Epithelial cell of esophagus (primary cell): ENCODE measurements at regions not wholly inside any gene's neighbourhood (a gene's known extent, or its start where the extent isn't known, plus 50 kb on each side); places are given as distances from the start of the nearest gene placed in this dataset.

Experiments used
- DNase-seq: peaks from one replicate; pipeline ENCODE4 v3.0.0; 2010; ENCODE audit warnings: low read depth
- H3K4me3 ChIP-seq: 2 replicates; pipeline ENCODE4 v1.5.1; 2011; ENCODE audit warnings: mild to moderate bottlenecking, low read length, control low read depth
- TF ChIP-seq, protein P1 (sequence below): IDR thresholded peaks from 2 replicates; pipeline ENCODE4 v1.5.1; 2011; ENCODE audit warnings: low read depth, mild to moderate bottlenecking, low read length, control low read depth, inconsistent platforms; ENCODE audit not compliant: insufficient read depth; ENCODE audit errors: missing control alignments

GRCh38 chr5:170444181-170444580 lies 55.0 kb upstream of the KCNMB1 start:
- DNase-seq, result no peak
- no peak overlapping the region for H3K4me3 ChIP-seq
- TF ChIP-seq, protein P1, sequence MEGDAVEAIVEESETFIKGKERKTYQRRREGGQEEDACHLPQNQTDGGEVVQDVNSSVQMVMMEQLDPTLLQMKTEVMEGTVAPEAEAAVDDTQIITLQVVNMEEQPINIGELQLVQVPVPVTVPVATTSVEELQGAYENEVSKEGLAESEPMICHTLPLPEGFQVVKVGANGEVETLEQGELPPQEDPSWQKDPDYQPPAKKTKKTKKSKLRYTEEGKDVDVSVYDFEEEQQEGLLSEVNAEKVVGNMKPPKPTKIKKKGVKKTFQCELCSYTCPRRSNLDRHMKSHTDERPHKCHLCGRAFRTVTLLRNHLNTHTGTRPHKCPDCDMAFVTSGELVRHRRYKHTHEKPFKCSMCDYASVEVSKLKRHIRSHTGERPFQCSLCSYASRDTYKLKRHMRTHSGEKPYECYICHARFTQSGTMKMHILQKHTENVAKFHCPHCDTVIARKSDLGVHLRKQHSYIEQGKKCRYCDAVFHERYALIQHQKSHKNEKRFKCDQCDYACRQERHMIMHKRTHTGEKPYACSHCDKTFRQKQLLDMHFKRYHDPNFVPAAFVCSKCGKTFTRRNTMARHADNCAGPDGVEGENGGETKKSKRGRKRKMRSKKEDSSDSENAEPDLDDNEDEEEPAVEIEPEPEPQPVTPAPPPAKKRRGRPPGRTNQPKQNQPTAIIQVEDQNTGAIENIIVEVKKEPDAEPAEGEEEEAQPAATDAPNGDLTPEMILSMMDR, result no peak

DNA sequence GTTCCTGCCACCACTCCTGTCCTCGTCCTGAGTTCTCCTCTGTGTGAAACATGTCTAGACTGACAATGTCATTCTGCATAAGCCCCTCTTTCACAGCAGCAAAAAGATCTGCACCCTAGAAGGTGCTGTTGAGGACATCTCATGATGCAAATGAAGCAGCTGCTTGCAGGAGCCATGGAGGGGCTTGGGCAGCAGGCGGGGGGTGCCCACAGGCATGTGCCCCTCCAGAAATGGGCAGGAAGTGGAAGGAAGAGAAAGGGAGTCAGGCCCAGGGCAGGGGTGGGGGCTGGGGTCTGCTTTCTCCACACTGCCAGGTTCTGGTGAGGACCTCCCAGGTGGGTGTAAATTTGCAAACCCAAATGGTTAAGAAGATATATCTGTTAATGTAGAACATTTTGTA lies 54.5 kb upstream of the KCNMB1 start:
- TF ChIP-seq, protein P1, result no peak
- no peak for DNase-seq

GRCh38 chr5:170442921-170443320 lies 53.8 kb upstream of the KCNMB1 start:
- TF ChIP-seq, protein P1, result no peak
- no peak for DNase-seq
- no peak overlapping the region for H3K4me3 ChIP-seq

More for the DNA sequence above, 54.5 kb upstream of the KCNMB1 start:
- no peak overlapping the region for H3K4me3 ChIP-seq

- TF ChIP-seq, protein P1, result no peak
- no peak overlapping the region for H3K4me3 ChIP-seq
- no peak for DNase-seq
Observed at GRCh38 chr5:170442391-170442790, 53.2 kb upstream of the KCNMB1 start.

GRCh38 chr5:170441393-170441784 lies 52.2 kb upstream of the KCNMB1 start:
- TF ChIP-seq, protein P1, result no peak
- DNase-seq, result no peak

GRCh38 chr5:170440771-170441392 lies 51.7 kb upstream of the KCNMB1 start:
- no peak overlapping the region for H3K4me3 ChIP-seq
- TF ChIP-seq, protein P1, result no peak
- no peak for DNase-seq

More at GRCh38 chr5:170441393-170441784, 52.2 kb upstream of the KCNMB1 start:
- no peak overlapping the region for H3K4me3 ChIP-seq

DNA sequence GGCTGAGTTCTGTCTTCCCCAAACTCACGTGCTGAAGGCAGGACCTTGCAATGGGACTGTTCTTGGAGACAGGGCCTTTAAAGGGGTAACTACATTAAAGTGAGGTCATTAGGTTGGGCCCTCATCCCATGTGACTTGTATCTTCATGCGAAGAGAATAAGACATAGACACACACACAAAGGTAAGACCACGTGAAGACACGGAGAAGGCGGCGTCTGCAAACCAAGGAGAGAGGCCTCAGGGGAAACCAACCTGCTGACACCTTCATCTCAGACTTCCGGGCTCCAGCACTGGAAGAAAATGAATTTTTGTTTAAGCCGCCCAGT lies 50.7 kb upstream of the KCNMB1 start:
- DNase-seq, result no peak
- no peak overlapping the region for H3K4me3 ChIP-seq
- TF ChIP-seq, protein P1, result no peak
